NB4 (cell line): ENCODE measurements at regions not wholly inside any gene's neighbourhood (a gene's known extent, or its start where the extent isn't known, plus 50 kb on each side); places are given as distances from the start of the nearest gene placed in this dataset.

Source experiments
- POLR2A ChIP-seq: IDR thresholded peaks from 2 replicates; pipeline ENCODE4 v1.6.1; 2011; ENCODE audit warnings: mild to moderate bottlenecking; ENCODE audit not compliant: insufficient read length; ENCODE audit errors: extremely low read depth
- TF ChIP-seq, protein P1 (sequence below): IDR thresholded peaks from one replicate; pipeline ENCODE4 v1.5.1; 2012; ENCODE audit warnings: low read depth, low read length

DNA sequence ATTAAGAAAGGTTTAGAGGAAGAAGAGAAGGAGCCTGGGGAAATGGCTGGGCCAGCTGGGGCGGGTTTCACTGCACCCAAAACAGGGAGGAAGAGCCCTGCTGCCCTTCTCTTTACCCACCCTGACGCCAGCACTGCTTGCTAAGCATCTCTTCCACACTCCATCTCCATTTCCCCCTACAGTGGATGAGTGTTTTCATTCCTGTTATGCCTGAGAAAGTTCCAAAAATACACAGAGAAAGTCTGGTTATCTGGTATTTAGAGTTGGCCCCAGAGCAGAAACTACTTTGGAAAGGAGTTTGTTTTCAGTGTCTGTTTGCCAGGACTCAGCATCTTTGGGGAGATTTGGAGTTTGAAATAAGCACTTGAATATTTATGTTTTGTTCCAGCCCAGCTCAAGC, 451.0 kb downstream of the SLC4A3 start:
- TF ChIP-seq, protein P1, sequence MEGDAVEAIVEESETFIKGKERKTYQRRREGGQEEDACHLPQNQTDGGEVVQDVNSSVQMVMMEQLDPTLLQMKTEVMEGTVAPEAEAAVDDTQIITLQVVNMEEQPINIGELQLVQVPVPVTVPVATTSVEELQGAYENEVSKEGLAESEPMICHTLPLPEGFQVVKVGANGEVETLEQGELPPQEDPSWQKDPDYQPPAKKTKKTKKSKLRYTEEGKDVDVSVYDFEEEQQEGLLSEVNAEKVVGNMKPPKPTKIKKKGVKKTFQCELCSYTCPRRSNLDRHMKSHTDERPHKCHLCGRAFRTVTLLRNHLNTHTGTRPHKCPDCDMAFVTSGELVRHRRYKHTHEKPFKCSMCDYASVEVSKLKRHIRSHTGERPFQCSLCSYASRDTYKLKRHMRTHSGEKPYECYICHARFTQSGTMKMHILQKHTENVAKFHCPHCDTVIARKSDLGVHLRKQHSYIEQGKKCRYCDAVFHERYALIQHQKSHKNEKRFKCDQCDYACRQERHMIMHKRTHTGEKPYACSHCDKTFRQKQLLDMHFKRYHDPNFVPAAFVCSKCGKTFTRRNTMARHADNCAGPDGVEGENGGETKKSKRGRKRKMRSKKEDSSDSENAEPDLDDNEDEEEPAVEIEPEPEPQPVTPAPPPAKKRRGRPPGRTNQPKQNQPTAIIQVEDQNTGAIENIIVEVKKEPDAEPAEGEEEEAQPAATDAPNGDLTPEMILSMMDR: no peak
- no peak for TF ChIP-seq POLR2A
